ENCODE measurements at regions not wholly inside any gene's neighbourhood (a gene's known extent, or its start where the extent isn't known, plus 50 kb on each side); places are given as distances from the start of the nearest gene placed in this dataset.

DNA sequence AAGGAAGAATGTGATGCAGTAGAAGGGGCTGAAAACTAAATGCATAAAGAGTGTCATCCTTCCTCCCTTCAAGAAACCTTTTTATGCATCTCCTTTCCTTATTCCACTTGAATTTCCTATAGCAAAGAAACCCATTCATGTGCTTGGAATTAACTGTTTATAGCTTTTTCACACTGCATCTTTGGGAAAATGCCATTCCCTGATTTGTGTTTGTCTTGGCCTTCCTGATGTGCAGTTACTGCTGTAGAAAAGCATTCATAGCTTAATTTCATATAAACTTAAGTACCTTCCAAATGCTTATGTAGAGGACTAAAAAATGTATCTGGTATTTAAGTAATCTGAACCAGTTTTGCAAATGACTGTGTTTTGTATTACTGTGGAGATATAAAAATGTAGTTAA is 61.8 kb downstream of the SDR9C7 start:
- no peak for DNase-seq (ENCODE audit: low read depth, low spot score)
- ChIA-PET CTCF (interaction anchor here (1.2 kb wide), 1 partner anchor 115 kb away, joined by 4 read pairs; no protein-coding TSS in a partner anchor), POLR2A (no interaction called here)

DNA sequence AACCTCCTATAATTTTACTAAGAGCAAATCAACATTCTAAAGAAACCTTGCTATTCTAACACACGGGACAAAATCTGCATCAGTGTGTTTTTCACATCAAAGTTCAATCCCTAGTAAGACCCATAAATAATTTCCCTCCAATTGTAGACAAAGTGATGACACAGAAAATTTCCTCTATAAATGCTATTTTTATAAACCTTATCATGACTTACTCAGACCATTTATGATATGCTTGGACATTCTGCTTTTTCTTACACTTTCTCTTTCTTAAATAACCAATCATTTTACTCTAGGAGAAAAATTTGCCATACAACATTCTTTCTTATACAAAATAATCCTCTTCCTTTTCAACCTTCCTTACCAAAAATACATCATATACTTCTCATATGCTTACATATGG is 67.0 kb downstream of the SDR9C7 start:
- H3K9me3 ChIP-seq (ENCODE audit: control insufficient read depth, insufficient read depth, low read length): peaks cover 15% of the 10 kb centered on the region
- TF ChIP-seq, protein P1, sequence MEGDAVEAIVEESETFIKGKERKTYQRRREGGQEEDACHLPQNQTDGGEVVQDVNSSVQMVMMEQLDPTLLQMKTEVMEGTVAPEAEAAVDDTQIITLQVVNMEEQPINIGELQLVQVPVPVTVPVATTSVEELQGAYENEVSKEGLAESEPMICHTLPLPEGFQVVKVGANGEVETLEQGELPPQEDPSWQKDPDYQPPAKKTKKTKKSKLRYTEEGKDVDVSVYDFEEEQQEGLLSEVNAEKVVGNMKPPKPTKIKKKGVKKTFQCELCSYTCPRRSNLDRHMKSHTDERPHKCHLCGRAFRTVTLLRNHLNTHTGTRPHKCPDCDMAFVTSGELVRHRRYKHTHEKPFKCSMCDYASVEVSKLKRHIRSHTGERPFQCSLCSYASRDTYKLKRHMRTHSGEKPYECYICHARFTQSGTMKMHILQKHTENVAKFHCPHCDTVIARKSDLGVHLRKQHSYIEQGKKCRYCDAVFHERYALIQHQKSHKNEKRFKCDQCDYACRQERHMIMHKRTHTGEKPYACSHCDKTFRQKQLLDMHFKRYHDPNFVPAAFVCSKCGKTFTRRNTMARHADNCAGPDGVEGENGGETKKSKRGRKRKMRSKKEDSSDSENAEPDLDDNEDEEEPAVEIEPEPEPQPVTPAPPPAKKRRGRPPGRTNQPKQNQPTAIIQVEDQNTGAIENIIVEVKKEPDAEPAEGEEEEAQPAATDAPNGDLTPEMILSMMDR (IDR thresholded peaks at IDR 0.05; ENCODE audit: low read depth, low read length): no peak
- ChIA-PET POLR2A (no interaction called here), CTCF (no interaction called here)
- H3K4me3 ChIP-seq (ENCODE audit: low read depth, low read length): no peak overlapping the region
- H3K27me3 ChIP-seq (ENCODE audit: control insufficient read depth, insufficient read depth, low read length): no peaks in the 10 kb centered on the region
- no peak for DNase-seq (ENCODE audit: low read depth, low spot score)
- H3K27ac ChIP-seq (ENCODE audit: low read depth, low read length): no peak overlapping the region

More for the DNA sequence above, 61.8 kb downstream of the SDR9C7 start:
- TF ChIP-seq, protein P1 (IDR thresholded peaks at IDR 0.05; ENCODE audit: low read depth, low read length): no peak
- no peak overlapping the region for H3K27ac ChIP-seq (ENCODE audit: low read depth, low read length)
- peaks cover 7% of the 10 kb centered on the region for H3K27me3 ChIP-seq (ENCODE audit: control insufficient read depth, insufficient read depth, low read length)
- H3K4me3 ChIP-seq (ENCODE audit: low read depth, low read length): no peak overlapping the region
- H3K9me3 ChIP-seq (ENCODE audit: control insufficient read depth, insufficient read depth, low read length): peaks cover 2% of the 10 kb centered on the region; the same call in 1 of the 2 replicates

DNA sequence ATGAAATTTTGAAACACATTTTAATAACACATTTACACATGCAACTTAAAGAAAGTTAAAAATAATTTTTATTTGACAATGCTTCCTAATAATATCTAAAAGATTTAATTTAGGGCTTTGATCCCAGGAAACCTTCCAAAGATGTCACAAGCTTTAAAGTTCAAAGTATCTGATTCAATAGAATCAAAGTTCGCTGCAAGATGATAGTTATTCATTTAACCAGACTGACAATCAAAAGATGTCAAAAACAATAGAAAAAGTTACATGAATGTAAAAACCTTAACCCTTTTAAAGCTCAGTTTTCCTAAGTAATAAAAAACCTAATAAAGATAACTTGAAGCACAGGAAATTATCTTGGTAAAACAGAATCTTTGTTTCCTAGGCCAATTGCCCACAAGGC is 67.7 kb downstream of the SDR9C7 start:
- POLR2A ChIA-PET: no interaction called here
- H3K27me3 ChIP-seq (ENCODE audit: control insufficient read depth, insufficient read depth, low read length): no peaks in the 10 kb centered on the region
- no peak for DNase-seq (ENCODE audit: low read depth, low spot score)
- peaks cover 15% of the 10 kb centered on the region for H3K9me3 ChIP-seq (ENCODE audit: control insufficient read depth, insufficient read depth, low read length)
- TF ChIP-seq, protein P1 (IDR thresholded peaks at IDR 0.05; ENCODE audit: low read depth, low read length): no peak
- H3K27ac ChIP-seq (ENCODE audit: low read depth, low read length): no peak overlapping the region
- no peak overlapping the region for H3K4me3 ChIP-seq (ENCODE audit: low read depth, low read length)
- CTCF ChIA-PET: no interaction called here

DNA sequence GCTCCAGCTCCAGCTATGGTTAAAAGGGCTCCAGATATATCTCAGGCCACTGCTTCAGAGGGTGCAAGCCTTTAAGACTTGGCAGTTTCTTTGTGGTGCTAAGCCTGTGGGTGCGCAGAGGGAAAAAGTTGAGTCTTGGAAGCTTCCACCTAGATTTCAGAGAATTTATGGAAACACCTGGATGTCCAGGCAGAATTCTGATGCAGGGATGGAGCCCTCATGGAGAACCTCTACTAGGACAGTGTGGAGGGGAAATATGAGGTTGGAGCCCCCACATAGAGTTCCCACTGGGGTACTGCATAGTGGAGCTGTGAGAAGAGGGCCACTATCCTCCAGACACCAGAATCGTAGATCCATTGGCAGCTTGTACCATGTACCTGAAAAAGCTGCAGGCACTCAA is 69.9 kb downstream of the SDR9C7 start:
- TF ChIP-seq, protein P1 (IDR thresholded peaks at IDR 0.05; ENCODE audit: low read depth, low read length): no peak
- Histone ChIP-seq H3K27me3 (ENCODE audit: control insufficient read depth, insufficient read depth, low read length) (no peaks in the 10 kb centered on the region), H3K9me3 (ENCODE audit: control insufficient read depth, insufficient read depth, low read length) (peaks cover 13% of the 10 kb centered on the region), H3K4me3 (ENCODE audit: low read depth, low read length) (no peak overlapping the region), H3K27ac (ENCODE audit: low read depth, low read length) (no peak overlapping the region)
- POLR2A ChIA-PET: no interaction called here
- no peak for DNase-seq (ENCODE audit: low read depth, low spot score)
- CTCF ChIA-PET: no interaction called here

DNA sequence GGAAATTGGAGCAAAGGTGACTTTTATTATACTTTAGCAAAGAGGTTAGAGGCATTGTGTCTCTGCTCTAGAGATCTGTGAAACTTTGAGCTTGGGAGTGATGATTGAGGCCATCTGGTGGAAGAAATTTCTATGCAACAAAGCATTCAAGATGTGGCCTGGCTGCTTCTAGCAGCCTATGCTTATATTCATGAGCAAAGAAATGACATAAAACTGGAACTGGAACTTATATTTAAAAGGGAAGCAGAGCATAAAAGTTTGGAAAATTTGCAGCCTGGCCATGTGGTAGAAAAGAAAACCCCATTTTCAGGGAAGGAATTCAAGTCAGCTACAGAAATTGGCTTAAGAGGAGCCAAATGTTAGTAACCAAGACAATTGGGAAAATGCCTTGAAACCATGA is 70.4 kb downstream of the SDR9C7 start:
- no peak overlapping the region for H3K27ac ChIP-seq (ENCODE audit: low read depth, low read length)
- DNase-seq (ENCODE audit: low read depth, low spot score): no peak
- peaks cover 13% of the 10 kb centered on the region for H3K9me3 ChIP-seq (ENCODE audit: control insufficient read depth, insufficient read depth, low read length)
- H3K27me3 ChIP-seq (ENCODE audit: control insufficient read depth, insufficient read depth, low read length): no peaks in the 10 kb centered on the region
- CTCF ChIA-PET: no interaction called here
- H3K4me3 ChIP-seq (ENCODE audit: low read depth, low read length): no peak overlapping the region
- POLR2A ChIA-PET: no interaction called here
- TF ChIP-seq, protein P1 (IDR thresholded peaks at IDR 0.05; ENCODE audit: low read depth, low read length): no peak

All from AG04450 (cell line).